CD4-positive, alpha-beta memory T cell (primary cell): ENCODE measurements at regions not wholly inside any gene's neighbourhood (a gene's known extent, or its start where the extent isn't known, plus 50 kb on each side); places are given as distances from the start of the nearest gene placed in this dataset.

Experiments used
- CTCF ChIA-PET: fragments of 350-600 bp; sonication (Branson Sonifier 250); formaldehyde crosslinking; loops from one replicate; lab custom pipeline; 2021; ENCODE audit warnings: inconsistent platforms; ENCODE audit not compliant: partially characterized antibody; lab: Charles Lee
- POLR2A ChIA-PET: fragments of 350-600 bp; sonication (Branson Sonifier 250); formaldehyde crosslinking; loops from one replicate; lab custom pipeline; 2021; ENCODE audit not compliant: partially characterized antibody; lab: Charles Lee
- DNase-seq, 5 donors: peaks; one replicate each; pipeline versions ENCODE4 v3.0.0 to v3.0.0-alpha.2; 2020 to 2022; ENCODE audit warnings: mixed read lengths in 1 of 5
- H3K27ac ChIP-seq: one replicate; pipeline ENCODE4 v1.7.0; 2013; ENCODE audit warnings: low read depth, low read length
- H3K27me3 ChIP-seq: 2 replicates; pipeline ENCODE4 v1.7.0; 2013; ENCODE audit warnings: mild to moderate bottlenecking, low read length, moderate library complexity; ENCODE audit not compliant: insufficient read depth
- H3K36me3 ChIP-seq: 2 replicates; pipeline ENCODE4 v1.7.0; 2013; ENCODE audit warnings: mild to moderate bottlenecking, low read length, moderate library complexity; ENCODE audit not compliant: insufficient read depth
- H3K4me1 ChIP-seq: 2 replicates; pipeline ENCODE4 v1.7.0; 2013; ENCODE audit warnings: mild to moderate bottlenecking, low read length, moderate library complexity; ENCODE audit not compliant: insufficient read depth
- H3K4me3 ChIP-seq, 2 donors: one replicate each; pipeline ENCODE4 v1.7.0; 2013; ENCODE audit warnings: low read length in 2 of 2, mild to moderate bottlenecking in 1 of 2
- H3K9me3 ChIP-seq, 2 donors: one replicate each; pipeline ENCODE4 v1.7.0; 2013; ENCODE audit warnings: low read length in 2 of 2, control low read depth in 1 of 2; ENCODE audit not compliant: control insufficient read depth in 1 of 2
- H3K27ac Mint-ChIP-seq, 7 donors: one replicate each; pipeline ENCODE4 v1.8.0; 2020 to 2021; ENCODE audit warnings: mixed read lengths in 7 of 7, mild to moderate bottlenecking in 6 of 7, inconsistent platforms in 3 of 7, moderate library complexity in 3 of 7
- H3K27me3 Mint-ChIP-seq, 2 donors: one replicate each; pipeline ENCODE4 v1.8.0; 2020 to 2021; ENCODE audit warnings: mixed read lengths in 2 of 2
- H3K36me3 Mint-ChIP-seq, 2 donors: one replicate each; pipeline ENCODE4 v1.8.0; 2020 to 2021; ENCODE audit warnings: mixed read lengths in 2 of 2, inconsistent platforms in 1 of 2, mild to moderate bottlenecking in 1 of 2
- H3K4me1 Mint-ChIP-seq, 4 donors: one replicate each; pipeline ENCODE4 v1.8.0; 2020 to 2021; ENCODE audit warnings: mixed read lengths in 4 of 4, mild to moderate bottlenecking in 1 of 4
- H3K4me3 Mint-ChIP-seq, 8 donors: one replicate each; pipeline ENCODE4 v1.8.0; 2020 to 2021; ENCODE audit warnings: mixed read lengths in 8 of 8, mild to moderate bottlenecking in 7 of 8, moderate library complexity in 6 of 8, inconsistent platforms in 3 of 8
- H3K9me3 Mint-ChIP-seq, 8 donors: one replicate each; pipeline ENCODE4 v1.8.0; 2020 to 2021; ENCODE audit warnings: mixed read lengths in 8 of 8, mild to moderate bottlenecking in 5 of 8, inconsistent platforms in 3 of 8, moderate library complexity in 1 of 8
- intact Hi-C: fragments of 100-400 bp; cut with micrococcal nuclease; formaldehyde crosslinking; loops from one replicate; pipeline ENCODE4 v1.15.1; 2023

- Mint-ChIP-seq H3K4me1 (peaks cover 0 to 2% (median 0%) of the 10 kb centered on the region in 4 donors), H3K36me3 (no peaks in the 10 kb centered on the region), H3K27me3 (peaks cover 6 to 10% of the 10 kb centered on the region in 2 donors), H3K4me3 (no peak overlapping the region), H3K9me3 (no peaks in the 10 kb centered on the region), H3K27ac (no peak overlapping the region)
- intact Hi-C loops = no loop called here
- Histone ChIP-seq H3K36me3 (no peaks in the 10 kb centered on the region), H3K4me3 (no peak overlapping the region), H3K27me3 (no peaks in the 10 kb centered on the region), H3K4me1 (no peaks in the 10 kb centered on the region), H3K27ac (no peak overlapping the region), H3K9me3 (no peaks in the 10 kb centered on the region)
- POLR2A ChIA-PET = no interaction called here
- no peak for DNase-seq
- CTCF ChIA-PET = no interaction called here
Observed at GRCh38 chr12:11446372-11446771, 51.0 kb upstream of the PRB2 start.

GRCh38 chr12:11457996-11458645 is 62.8 kb upstream of the PRB2 start:
- no peaks in the 10 kb centered on the region for H3K9me3 ChIP-seq
- intact Hi-C loops = no loop called here
- POLR2A ChIA-PET = no interaction called here
- H3K36me3 Mint-ChIP-seq = peaks cover 0 to 4% of the 10 kb centered on the region in 2 donors
- no peaks in the 10 kb centered on the region for H3K36me3 ChIP-seq
- H3K4me3 ChIP-seq = no peak overlapping the region
- H3K27ac Mint-ChIP-seq = peak overlapping the region in 1 of 7 donors; percentile 32
- H3K4me1 Mint-ChIP-seq = no peaks in the 10 kb centered on the region
- H3K27ac ChIP-seq = no peak overlapping the region
- H3K4me3 Mint-ChIP-seq = no peak overlapping the region
- no peaks in the 10 kb centered on the region for H3K27me3 ChIP-seq
- DNase-seq = no peak
- H3K4me1 ChIP-seq = no peaks in the 10 kb centered on the region
- CTCF ChIA-PET = no interaction called here
- peaks cover 0 to 3% (median 0%) of the 10 kb centered on the region in 8 donors for H3K9me3 Mint-ChIP-seq
- peaks cover 3 to 5% of the 10 kb centered on the region in 2 donors for H3K27me3 Mint-ChIP-seq

GRCh38 chr12:11460343-11461023 is 65.1 kb upstream of the PRB2 start:
- H3K4me1 ChIP-seq = no peaks in the 10 kb centered on the region
- H3K27ac Mint-ChIP-seq = no peak overlapping the region
- H3K4me3 ChIP-seq = no peak overlapping the region
- no peaks in the 10 kb centered on the region for H3K27me3 ChIP-seq
- H3K4me1 Mint-ChIP-seq = no peaks in the 10 kb centered on the region
- H3K36me3 Mint-ChIP-seq = peaks cover 0 to 4% of the 10 kb centered on the region in 2 donors
- intact Hi-C loops = no loop called here
- no peaks in the 10 kb centered on the region for H3K36me3 ChIP-seq
- H3K4me3 Mint-ChIP-seq = no peak overlapping the region
- DNase-seq = no peak
- no peak overlapping the region for H3K27ac ChIP-seq
- H3K9me3 Mint-ChIP-seq = peaks cover 0 to 3% (median 0%) of the 10 kb centered on the region in 8 donors
- ChIA-PET POLR2A (no interaction called here), CTCF (interaction anchor here (1.1 kb wide), 1 partner anchor 25 kb away, joined by 3 read pairs; no protein-coding TSS in a partner anchor)
- H3K9me3 ChIP-seq = no peaks in the 10 kb centered on the region
- peaks cover 3 to 4% of the 10 kb centered on the region in 2 donors for H3K27me3 Mint-ChIP-seq

GRCh38 chr12:11461433-11461832 is 66.1 kb upstream of the PRB2 start:
- H3K9me3 ChIP-seq = no peaks in the 10 kb centered on the region
- intact Hi-C loops = no loop called here
- no peaks in the 10 kb centered on the region for H3K27me3 ChIP-seq
- no peak overlapping the region for H3K4me3 Mint-ChIP-seq
- no peak overlapping the region for H3K27ac ChIP-seq
- H3K36me3 ChIP-seq = no peaks in the 10 kb centered on the region
- H3K27me3 Mint-ChIP-seq = peaks cover 3 to 10% of the 10 kb centered on the region in 2 donors
- DNase-seq = no peak
- ChIA-PET POLR2A (no interaction called here), CTCF (no interaction called here)
- H3K4me3 ChIP-seq = no peak overlapping the region
- H3K27ac Mint-ChIP-seq = no peak overlapping the region
- H3K36me3 Mint-ChIP-seq = peaks cover 0 to 4% of the 10 kb centered on the region in 2 donors
- H3K4me1 ChIP-seq = no peaks in the 10 kb centered on the region
- H3K9me3 Mint-ChIP-seq = peaks cover 0 to 3% (median 0%) of the 10 kb centered on the region in 8 donors
- H3K4me1 Mint-ChIP-seq = no peaks in the 10 kb centered on the region

GRCh38 chr12:11477110-11477509 is 81.7 kb upstream of the PRB2 start:
- Mint-ChIP-seq H3K4me1 (no peaks in the 10 kb centered on the region), H3K4me3 (no peak overlapping the region), H3K27ac (no peak overlapping the region), H3K27me3 (peaks cover 8 to 11% of the 10 kb centered on the region in 2 donors), H3K36me3 (no peaks in the 10 kb centered on the region), H3K9me3 (peaks cover 0 to 2% (median 0%) of the 10 kb centered on the region in 8 donors)
- H3K27ac ChIP-seq = no peak overlapping the region
- H3K4me3 ChIP-seq = no peak overlapping the region
- CTCF ChIA-PET = no interaction called here
- H3K9me3 ChIP-seq = no peaks in the 10 kb centered on the region
- H3K4me1 ChIP-seq = no peaks in the 10 kb centered on the region
- no peaks in the 10 kb centered on the region for H3K36me3 ChIP-seq
- H3K27me3 ChIP-seq = no peaks in the 10 kb centered on the region
- intact Hi-C loops = no loop called here
- no peak for DNase-seq
- POLR2A ChIA-PET = no interaction called here

- Mint-ChIP-seq H3K9me3 (no peaks in the 10 kb centered on the region), H3K36me3 (no peaks in the 10 kb centered on the region), H3K27ac (peak overlapping the region in 1 of 7 donors; percentile 9), H3K4me3 (no peak overlapping the region), H3K27me3 (peaks cover 7 to 11% of the 10 kb centered on the region in 2 donors), H3K4me1 (peaks cover 4 to 6% (median 5%) of the 10 kb centered on the region in 4 donors)
- H3K27ac ChIP-seq = no peak overlapping the region
- no peaks in the 10 kb centered on the region for H3K4me1 ChIP-seq
- H3K27me3 ChIP-seq = no peaks in the 10 kb centered on the region
- no peak for DNase-seq
- no peaks in the 10 kb centered on the region for H3K9me3 ChIP-seq
- H3K36me3 ChIP-seq = no peaks in the 10 kb centered on the region
- no peak overlapping the region for H3K4me3 ChIP-seq
- ChIA-PET CTCF (interaction anchor here (1.1 to 7.1 kb wide), 2 partner anchors 703 to 710 kb away, joined by 4 to 113 read pairs; no protein-coding TSS in a partner anchor), POLR2A (no interaction called here)
- intact Hi-C loops = no loop called here
Observed at GRCh38 chr12:11482955-11483354, 87.6 kb upstream of the PRB2 start.

GRCh38 chr12:11486623-11487444 is 91.5 kb upstream of the PRB2 start:
- peaks cover 7 to 11% of the 10 kb centered on the region in 2 donors for H3K27me3 Mint-ChIP-seq
- no peaks in the 10 kb centered on the region for H3K9me3 Mint-ChIP-seq
- no peak overlapping the region for H3K4me3 ChIP-seq
- no peaks in the 10 kb centered on the region for H3K27me3 ChIP-seq
- CTCF ChIA-PET = interaction anchor here (0.8 to 7.1 kb wide), 22 partner anchors 9 to 1296 kb away, joined by 3 to 113 read pairs (median 4); partner anchors contain the start of gene SMIM10L1
- H3K27ac Mint-ChIP-seq = no peak overlapping the region
- intact Hi-C loops = loop anchor here (1.0 to 5.0 kb wide), 8 partner anchors 58 to 1252 kb away; partner anchors contain the start of gene SMIM10L1
- peak; percentile 79 to 82 (median 80) for DNase-seq
- POLR2A ChIA-PET = no interaction called here
- H3K36me3 ChIP-seq = no peaks in the 10 kb centered on the region
- H3K4me1 ChIP-seq = no peaks in the 10 kb centered on the region
- no peaks in the 10 kb centered on the region for H3K9me3 ChIP-seq
- no peak overlapping the region for H3K27ac ChIP-seq
- H3K4me3 Mint-ChIP-seq = peak overlapping the region in 1 of 8 donors; percentile 24
- H3K36me3 Mint-ChIP-seq = no peaks in the 10 kb centered on the region
- H3K4me1 Mint-ChIP-seq = peaks cover 4 to 6% (median 5%) of the 10 kb centered on the region in 4 donors
